KMS-11 (cell line): ENCODE measurements at regions not wholly inside any gene's neighbourhood (a gene's known extent, or its start where the extent isn't known, plus 50 kb on each side); places are given as distances from the start of the nearest gene placed in this dataset.
"Not testable (repeated sequence)": the region's sequence is repeated elsewhere in the genome, so short reads cannot be mapped to it uniquely, and the experiment has no call there.

ENCODE experiments used
- H2AFZ ChIP-seq: fragments of 200-600 bp; sonication (generic); 2 replicates; pipeline ENCODE4 v1.6.1; 2016; ENCODE audit warnings: antibody characterized with exemption, mixed run types, low read depth
- H3K27ac ChIP-seq: fragments of 200-600 bp; sonication (generic); 2 replicates; pipeline ENCODE4 v1.6.1; 2016; ENCODE audit warnings: mild to moderate bottlenecking, mixed run types
- H3K27me3 ChIP-seq: fragments of 200-600 bp; sonication (generic); 2 replicates; pipeline ENCODE4 v1.6.1; 2017; ENCODE audit warnings: mild to moderate bottlenecking, low read depth, mixed run types, moderate library complexity; ENCODE audit not compliant: insufficient read depth
- H3K36me3 ChIP-seq: fragments of 200-600 bp; sonication (generic); 2 replicates; pipeline ENCODE4 v1.6.1; 2017; ENCODE audit warnings: mild to moderate bottlenecking, mixed run types; ENCODE audit not compliant: insufficient read depth
- H3K4me1 ChIP-seq: fragments of 200-600 bp; sonication (generic); 2 replicates; pipeline ENCODE4 v1.6.1; 2016; ENCODE audit warnings: mild to moderate bottlenecking, low read depth, mixed run types; ENCODE audit not compliant: poor library complexity, severe bottlenecking
- H3K4me2 ChIP-seq: fragments of 200-600 bp; sonication (generic); 2 replicates; pipeline ENCODE4 v1.7.0; 2016; ENCODE audit warnings: mild to moderate bottlenecking, mixed run types
- H3K4me3 ChIP-seq: fragments of 200-600 bp; sonication (generic); IDR thresholded peaks from 2 replicates; pipeline ENCODE4 v1.6.1; 2017; ENCODE audit warnings: low read depth, low read length, mixed read lengths; ENCODE audit not compliant: insufficient read depth
- H3K79me2 ChIP-seq: fragments of 200-600 bp; sonication (generic); 2 replicates; pipeline ENCODE4 v1.6.1; 2016; ENCODE audit warnings: low read depth, mixed run types; ENCODE audit not compliant: insufficient read depth
- H3K9ac ChIP-seq: fragments of 200-600 bp; sonication (generic); 2 replicates; pipeline ENCODE4 v1.6.1; 2016; ENCODE audit warnings: mild to moderate bottlenecking, mixed run types
- H4K20me1 ChIP-seq: fragments of 200-600 bp; sonication (generic); 2 replicates; pipeline ENCODE4 v1.6.1; 2016; ENCODE audit warnings: mild to moderate bottlenecking, mixed run types; ENCODE audit not compliant: insufficient read depth
- CTCF ChIP-seq: fragments of 200-600 bp; sonication (generic); conservative IDR thresholded peaks from 2 replicates; pipeline ENCODE4 v1.6.1; 2017; ENCODE audit warnings: low read depth, mild to moderate bottlenecking, antibody characterized with exemption, low read length, moderate library complexity, mixed read lengths

- Histone ChIP-seq H3K4me2 (no peak overlapping the region), H3K4me3 (no peak overlapping the region), H3K9ac (no peak overlapping the region), H4K20me1 (no peaks in the 10 kb centered on the region), H3K79me2 (no peaks in the 10 kb centered on the region), H3K4me1 (no peaks in the 10 kb centered on the region), H3K27ac (no peak overlapping the region), H3K36me3 (no peaks in the 10 kb centered on the region), H3K27me3 (no peaks in the 10 kb centered on the region), H2AFZ (no peak overlapping the region)
- TF ChIP-seq CTCF, result no peak
These were observed 108.3 kb upstream of the DPP6 start for GRCh38 chr7:153943861-153944260.

GRCh38 chr7:153948060-153948459, 104.1 kb upstream of the DPP6 start:
- Histone ChIP-seq H3K27ac (no peak overlapping the region), H2AFZ (no peak overlapping the region), H3K4me1 (no peaks in the 10 kb centered on the region), H3K27me3 (no peaks in the 10 kb centered on the region), H3K79me2 (no peaks in the 10 kb centered on the region), H3K36me3 (no peaks in the 10 kb centered on the region), H3K4me2 (no peak overlapping the region), H3K4me3 (no peak overlapping the region), H3K9ac (no peak overlapping the region), H4K20me1 (no peaks in the 10 kb centered on the region)
- TF ChIP-seq CTCF, result no peak

GRCh38 chr7:153951316-153951715, 100.9 kb upstream of the DPP6 start:
- Histone ChIP-seq H3K9ac (no peak overlapping the region), H2AFZ (no peak overlapping the region), H4K20me1 (no peaks in the 10 kb centered on the region), H3K4me2 (no peak overlapping the region), H3K4me3 (no peak overlapping the region), H3K4me1 (no peaks in the 10 kb centered on the region), H3K79me2 (no peaks in the 10 kb centered on the region), H3K36me3 (no peaks in the 10 kb centered on the region), H3K27ac (no peak overlapping the region), H3K27me3 (no peaks in the 10 kb centered on the region)
- TF ChIP-seq CTCF, result no peak

- Histone ChIP-seq H3K9ac (no peak overlapping the region), H2AFZ (no peak overlapping the region), H3K4me1 (no peaks in the 10 kb centered on the region), H3K36me3 (no peaks in the 10 kb centered on the region), H3K27me3 (no peaks in the 10 kb centered on the region), H3K4me2 (no peak overlapping the region), H3K4me3 (no peak overlapping the region), H3K79me2 (no peaks in the 10 kb centered on the region), H3K27ac (no peak overlapping the region), H4K20me1 (no peaks in the 10 kb centered on the region)
- no peak for TF ChIP-seq CTCF
These were observed 97.7 kb upstream of the DPP6 start for GRCh38 chr7:153954477-153954876.

GRCh38 chr7:153957677-153958076, 94.5 kb upstream of the DPP6 start:
- not testable (repeated sequence) for H3K79me2 ChIP-seq, H3K4me1 ChIP-seq, H3K4me3 ChIP-seq, H3K4me2 ChIP-seq, H2AFZ ChIP-seq, H4K20me1 ChIP-seq, H3K27ac ChIP-seq, H3K9ac ChIP-seq, H3K27me3 ChIP-seq, H3K36me3 ChIP-seq

GRCh38 chr7:153958381-153958780, 93.8 kb upstream of the DPP6 start:
- H3K27me3 ChIP-seq, H3K79me2 ChIP-seq, H4K20me1 ChIP-seq, H3K4me1 ChIP-seq, H2AFZ ChIP-seq, H3K4me2 ChIP-seq, H3K27ac ChIP-seq, H3K4me3 ChIP-seq, H3K36me3 ChIP-seq, H3K9ac ChIP-seq: not testable (repeated sequence)

- H3K27ac ChIP-seq, H3K4me3 ChIP-seq, H2AFZ ChIP-seq, H3K4me2 ChIP-seq, H3K9ac ChIP-seq, H4K20me1 ChIP-seq, H3K27me3 ChIP-seq, H3K4me1 ChIP-seq, H3K79me2 ChIP-seq, H3K36me3 ChIP-seq: not testable (repeated sequence)
These were observed 93.4 kb upstream of the DPP6 start for GRCh38 chr7:153958789-153959188.
